H1 (cell line): ENCODE measurements at regions not wholly inside any gene's neighbourhood (a gene's known extent, or its start where the extent isn't known, plus 50 kb on each side); places are given as distances from the start of the nearest gene placed in this dataset.

Experiments used
- CTCF ChIA-PET: fragments of 300-600 bp; sonication (Branson Sonifier 250); formaldehyde crosslinking; loops from one replicate; lab custom pipeline; 2021; ENCODE audit not compliant: partially characterized antibody; lab: Charles Lee
- POLR2A ChIA-PET: fragments of 300-600 bp; sonication (Branson Sonifier 250); formaldehyde crosslinking; loops from one replicate; lab custom pipeline; 2021; ENCODE audit warnings: inconsistent platforms; ENCODE audit not compliant: partially characterized antibody; lab: Charles Lee
- DNase-seq, 2 experiments: peaks; one replicate each; pipeline versions ENCODE4 v3.0.0 to v3.0.0-alpha.2; 2010 to 2022; ENCODE audit warnings: low spot score in 2 of 2, low read depth in 1 of 2, mixed read lengths in 1 of 2
- FAIRE-seq: peaks from 2 replicates; lab custom pipeline; 2011; peaks lifted over from hg19 to GRCh38; lab: Jason Lieb, UNC
- H2AFZ ChIP-seq: 2 replicates; pipeline ENCODE4 v1.8.1; 2012; ENCODE audit warnings: low read length, inconsistent platforms
- H2AK5ac ChIP-seq: 2 replicates; pipeline ENCODE4 v1.6.1; 2013; ENCODE audit warnings: low read depth, low read length
- H2BK120ac ChIP-seq: replicated peaks from 2 replicates; pipeline ENCODE3; 2013; ENCODE audit warnings: low read depth, low read length, inconsistent platforms
- H2BK12ac ChIP-seq: 2 replicates; pipeline ENCODE4 v1.6.1; 2013; ENCODE audit warnings: low read depth, low read length
- H2BK15ac ChIP-seq: 2 replicates; pipeline ENCODE4 v1.6.1; 2013; ENCODE audit warnings: low read length
- H2BK20ac ChIP-seq: 2 replicates; pipeline ENCODE4 v1.6.1; 2013; ENCODE audit warnings: low read length
- H2BK5ac ChIP-seq: 2 replicates; pipeline ENCODE4 v1.6.1; 2013; ENCODE audit warnings: low read depth, low read length
- H3K14ac ChIP-seq: 2 replicates; pipeline ENCODE4 v1.6.1; 2013; ENCODE audit warnings: inconsistent platforms; ENCODE audit not compliant: insufficient read length
- H3K18ac ChIP-seq: 2 replicates; pipeline ENCODE4 v1.6.1; 2013; ENCODE audit warnings: low read length; ENCODE audit errors: extremely low read depth
- H3K23ac ChIP-seq: 2 replicates; pipeline ENCODE4 v1.6.1; 2013; ENCODE audit warnings: inconsistent platforms; ENCODE audit not compliant: insufficient read length
- H3K23me2 ChIP-seq: 2 replicates; pipeline ENCODE4 v1.6.1; 2013; ENCODE audit warnings: low read depth, low read length
- H3K27ac ChIP-seq: 2 replicates; pipeline ENCODE4 v1.6.1; 2011; ENCODE audit warnings: low read depth, low read length, inconsistent platforms
- H3K27me3 ChIP-seq, 4 experiments: replicated peaks in 1 of 4; 1 replicate in 1 of 4; 2 replicates in 3 of 4; pipeline versions ENCODE4 v1.6.1 to v1.8.1; 2011 to 2013; ENCODE audit warnings: low read length in 3 of 4, mild to moderate bottlenecking in 3 of 4, inconsistent platforms in 2 of 4, mixed read lengths in 2 of 4, moderate library complexity in 1 of 4; ENCODE audit not compliant: control insufficient read depth in 3 of 4, insufficient read depth in 3 of 4; ENCODE audit errors: extremely low read depth in 1 of 4
- H3K36me3 ChIP-seq, 4 experiments: 2 replicates each; pipeline versions ENCODE4 v1.6.1 to v1.8.1; 2011 to 2013; ENCODE audit warnings: mild to moderate bottlenecking in 4 of 4, low read length in 3 of 4, moderate library complexity in 2 of 4, control low read depth in 1 of 4, inconsistent platforms in 1 of 4; ENCODE audit not compliant: insufficient read depth in 4 of 4, control insufficient read depth in 2 of 4
- H3K4ac ChIP-seq: replicated peaks from 2 replicates; pipeline ENCODE3; 2013; ENCODE audit warnings: low read length, low read depth, mixed read lengths, inconsistent platforms; ENCODE audit not compliant: insufficient read length
- H3K4me1 ChIP-seq, 4 experiments: replicated peaks in 1 of 4; 1 replicate in 1 of 4; 2 replicates in 3 of 4; pipeline versions ENCODE4 v1.6.1 to v1.8.1; 2011 to 2013; ENCODE audit warnings: low read length in 3 of 4, inconsistent platforms in 2 of 4, mixed read lengths in 1 of 4; ENCODE audit not compliant: insufficient read depth in 4 of 4, control insufficient read depth in 3 of 4
- H3K4me2 ChIP-seq, 2 experiments: 2 replicates each; pipeline versions ENCODE4 v1.6.1 to v1.8.1; 2011 to 2013; ENCODE audit warnings: low read depth in 2 of 2, low read length in 2 of 2, control low read depth in 1 of 2, inconsistent platforms in 1 of 2, mild to moderate bottlenecking in 1 of 2; ENCODE audit not compliant: insufficient read depth in 1 of 2
- H3K4me3 ChIP-seq, 4 experiments: fragments of 200-600, 300-600 bp in 1 of 4; sonication (generic), shearing (Covaris generic), sonication (Bioruptor Twin) in 1 of 4; 2 replicates each; pipeline versions ENCODE4 v1.5.1 to v1.8.1; 2011 to 2016; ENCODE audit warnings: low read length in 4 of 4, low read depth in 3 of 4, control low read depth in 2 of 4, inconsistent platforms in 2 of 4, mild to moderate bottlenecking in 2 of 4, mixed read lengths in 1 of 4, moderate library complexity in 1 of 4; ENCODE audit not compliant: insufficient read depth in 2 of 4; ENCODE audit errors: extremely low read depth in 1 of 4
- H3K56ac ChIP-seq: replicated peaks from 2 replicates; pipeline ENCODE3; 2013; ENCODE audit warnings: low read depth, mild to moderate bottlenecking, mixed read lengths, low read length, inconsistent platforms; ENCODE audit not compliant: insufficient read length
- H3K79me1 ChIP-seq: 2 replicates; pipeline ENCODE4 v1.6.1; 2013; ENCODE audit warnings: low read depth, low read length, control low read depth
- H3K79me2 ChIP-seq, 2 experiments: 2 replicates each; pipeline versions ENCODE4 v1.6.1 to v1.8.1; 2012 to 2013; ENCODE audit warnings: low read length in 2 of 2, mild to moderate bottlenecking in 2 of 2, inconsistent platforms in 1 of 2; ENCODE audit not compliant: insufficient read depth in 2 of 2, control insufficient read depth in 1 of 2
- H3K9ac ChIP-seq, 4 experiments: replicated peaks in 1 of 4; 1 replicate in 1 of 4; 2 replicates in 3 of 4; pipeline versions ENCODE4 v1.6.1 to v1.8.1; 2011 to 2013; ENCODE audit warnings: low read depth in 3 of 4, low read length in 3 of 4, control low read depth in 2 of 4, mild to moderate bottlenecking in 2 of 4, moderate library complexity in 2 of 4, inconsistent platforms in 1 of 4; ENCODE audit errors: extremely low read depth in 1 of 4
- H3K9me3 ChIP-seq, 2 experiments: 2 replicates each; pipeline versions ENCODE4 v1.6.1 to v1.8.1; 2012 to 2013; ENCODE audit warnings: mild to moderate bottlenecking in 2 of 2, moderate library complexity in 2 of 2, control low read depth in 1 of 2, inconsistent platforms in 1 of 2, low read depth in 1 of 2, low read length in 1 of 2, mixed read lengths in 1 of 2; ENCODE audit not compliant: insufficient read depth in 2 of 2
- H4K20me1 ChIP-seq, 2 experiments: replicated peaks in 1 of 2; 2 replicates each; pipeline versions ENCODE3 to v1.8.1; 2011 to 2013; ENCODE audit warnings: inconsistent platforms in 2 of 2, low read length in 2 of 2, mild to moderate bottlenecking in 1 of 2; ENCODE audit not compliant: insufficient read depth in 2 of 2, control insufficient read depth in 1 of 2
- H4K5ac ChIP-seq: 2 replicates; pipeline ENCODE4 v1.6.1; 2013; ENCODE audit warnings: low read length, low read depth, mixed read lengths, inconsistent platforms; ENCODE audit not compliant: insufficient read length
- H4K8ac ChIP-seq: 2 replicates; pipeline ENCODE4 v1.8.0; 2013; ENCODE audit warnings: mild to moderate bottlenecking, moderate library complexity, low read length, inconsistent platforms; ENCODE audit not compliant: insufficient read depth; ENCODE audit errors: extremely low read depth
- H4K91ac ChIP-seq: replicated peaks from 2 replicates; pipeline ENCODE3; 2013; ENCODE audit warnings: low read length, mixed read lengths, inconsistent platforms; ENCODE audit not compliant: insufficient read length
- CBX8 ChIP-seq: fragments of 300-800, 300-1000 bp; sonication (generic); IDR thresholded peaks from 2 replicates; pipeline ENCODE4 v1.7.1; 2016; ENCODE audit warnings: low read depth, low read length, borderline replicate concordance
- CEBPB ChIP-seq: IDR thresholded peaks from 2 replicates; pipeline ENCODE4 v1.6.1; 2012; ENCODE audit warnings: low read depth, low read length
- CHD2 ChIP-seq: IDR thresholded peaks from 2 replicates; pipeline ENCODE4 v1.6.1; 2012; ENCODE audit warnings: low read length, improper control_type of control experiment
- EZH2 ChIP-seq: fragments of 200-600 bp; sonication (generic); IDR thresholded peaks from 2 replicates; pipeline ENCODE4 v1.7.1; 2012; ENCODE audit warnings: low read depth, mild to moderate bottlenecking, moderate library complexity, low read length, inconsistent platforms; ENCODE audit not compliant: severe bottlenecking
- GABPA ChIP-seq: IDR thresholded peaks from 2 replicates; pipeline ENCODE4 v1.6.1; 2011; ENCODE audit warnings: mild to moderate bottlenecking, low read length, moderate library complexity, borderline replicate concordance; ENCODE audit not compliant: insufficient read depth
- JUND ChIP-seq: IDR thresholded peaks from 2 replicates; pipeline ENCODE4 v1.6.1; 2011; ENCODE audit warnings: mild to moderate bottlenecking, improper control_type of control experiment, low read length
- MAX ChIP-seq: IDR thresholded peaks from 2 replicates; pipeline ENCODE4 v1.6.1; 2012; ENCODE audit warnings: inconsistent platforms
- POLR2A ChIP-seq, 2 experiments: IDR thresholded peaks; 1 replicate in 1 of 2; 2 replicates in 1 of 2; pipeline ENCODE4 v1.6.1; 2011; ENCODE audit warnings: low read depth in 2 of 2, low read length in 2 of 2, mild to moderate bottlenecking in 2 of 2; ENCODE audit errors: control extremely low read depth in 1 of 2
- RFX5 ChIP-seq: IDR thresholded peaks from 2 replicates; pipeline ENCODE4 v1.6.1; 2011; ENCODE audit warnings: low read depth, low read length, improper control_type of control experiment, borderline replicate concordance
- RXRA ChIP-seq: IDR thresholded peaks from 2 replicates; pipeline ENCODE4 v1.6.1; 2011; ENCODE audit warnings: low read depth, mild to moderate bottlenecking, low read length, moderate library complexity; ENCODE audit not compliant: insufficient read depth
- SAP30 ChIP-seq: fragments of 300-600 bp; sonication (generic); IDR thresholded peaks from 2 replicates; pipeline ENCODE4 v1.7.1; 2012; ENCODE audit warnings: low read length, moderate library complexity, mild to moderate bottlenecking, inconsistent platforms; ENCODE audit not compliant: insufficient read depth, insufficient replicate concordance
- SRF ChIP-seq: IDR thresholded peaks from 2 replicates; pipeline ENCODE4 v1.6.1; 2011; ENCODE audit warnings: mild to moderate bottlenecking, low read depth, low read length, moderate library complexity
- TAF1 ChIP-seq: IDR thresholded peaks from 2 replicates; pipeline ENCODE4 v1.6.1; 2011; ENCODE audit warnings: mild to moderate bottlenecking, low read depth, low read length
- ZNF274 ChIP-seq: IDR thresholded peaks from 2 replicates; pipeline ENCODE4 v1.7.0; 2012; ENCODE audit warnings: low read length, borderline replicate concordance; ENCODE audit errors: extremely low read depth
- WGBS, 2 experiments: shearing (Covaris generic) in 1 of 2; methylation state at CpG; one replicate each; pipeline versions ENCODE4 v1.1.6 to v1.1.7; 2013 to 2015; ENCODE audit warnings: low lambda C conversion rate in 2 of 2, mixed read lengths in 2 of 2, inconsistent platforms in 1 of 2, low coverage in 1 of 2, missing lambda C conversion rate in 1 of 2; ENCODE audit not compliant: insufficient replicate concordance in 2 of 2, insufficient coverage in 1 of 2, insufficient read length in 1 of 2; ENCODE audit errors: extremely low coverage in 1 of 2, missing lambda C conversion rate in 1 of 2; 5-methylcytosine and 5-hydroxymethylcytosine counted together

DNA sequence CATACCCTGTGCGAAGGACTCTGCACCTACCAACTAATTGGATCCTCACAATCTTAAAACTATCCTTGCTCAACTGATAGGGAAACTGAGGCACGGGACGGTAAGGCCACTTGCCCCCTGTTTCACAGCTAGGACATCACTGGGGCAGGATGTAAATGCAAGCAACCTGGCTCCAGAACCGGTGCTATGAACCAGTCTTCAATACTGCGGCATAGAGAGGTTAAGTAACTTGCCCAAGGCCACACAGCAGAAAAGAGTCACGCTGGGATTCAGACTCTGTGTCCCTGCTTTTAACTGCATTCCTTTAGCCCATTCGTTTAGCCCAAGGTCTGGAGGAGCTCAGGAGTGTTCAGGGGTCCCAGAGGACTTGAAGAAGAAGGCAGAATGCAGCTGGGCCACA lies 76.1 kb downstream of the NCOR2 start:
- FAIRE-seq, result no peak

More for the DNA sequence above, 76.1 kb downstream of the NCOR2 start:
- no peak for TF ChIP-seq CBX8
- no peak for TF ChIP-seq EZH2
- no peak for TF ChIP-seq MAX
- TF ChIP-seq TAF1, result no peak
- TF ChIP-seq GABPA, result no peak
- no peak for TF ChIP-seq CEBPB
- no peak for TF ChIP-seq ZNF274
- no peak for TF ChIP-seq SAP30
- no peak for TF ChIP-seq RFX5
- no peak for TF ChIP-seq POLR2A (IDR thresholded peaks at IDR 0.05; ENCODE audit: control extremely low read depth in 1 of 2, low read depth in 2 of 2, low read length in 2 of 2)
- no peak for TF ChIP-seq JUND
- no peak for TF ChIP-seq RXRA
- TF ChIP-seq CHD2, result no peak
- TF ChIP-seq SRF, result no peak
- Histone ChIP-seq H2AFZ (no peak overlapping the region), H3K4me1 (peaks cover 0 to 3% (median 0%) of the 10 kb centered on the region in 4 experiments; a peak in 3 of 7 replicates), H2AK5ac (no peak overlapping the region), H3K27ac (no peak overlapping the region), H2BK12ac (no peak overlapping the region), H3K14ac (no peak overlapping the region), H3K27me3 (no peaks in the 10 kb centered on the region), H3K9ac (no peak overlapping the region), H3K18ac (no peak overlapping the region), H3K36me3 (peaks cover 0 to 6% (median 1%) of the 10 kb centered on the region in 4 experiments; a peak in 3 of 8 replicates), H2BK20ac (no peak overlapping the region), H3K4ac (no peak overlapping the region), H2BK5ac (no peak overlapping the region; the same call in 1 of the 2 replicates), H3K4me3 (no peak overlapping the region), H4K91ac (no peak overlapping the region), H3K79me1 (peaks cover 17% of the 10 kb centered on the region; the same call in 1 of the 2 replicates), H3K56ac (no peak overlapping the region), H2BK120ac (no peak overlapping the region), H3K79me2 (peaks cover 0 to 97% of the 10 kb centered on the region in 2 experiments; a peak in 3 of 4 replicates), H3K9me3 (no peaks in the 10 kb centered on the region), H4K20me1 (peaks cover 11 to 26% of the 10 kb centered on the region in 2 experiments), H3K23me2 (no peaks in the 10 kb centered on the region), H2BK15ac (no peak overlapping the region), H3K23ac (no peak overlapping the region), H4K5ac (no peak overlapping the region), H4K8ac (no peak overlapping the region), H3K4me2 (no peak overlapping the region)
- 86% methylated on average over 7 of the region's 7 CpGs; no CpG with 5 or more reads in 1 of the 2 experiments for WGBS, 2 experiments
- no peak for DNase-seq
- CTCF ChIA-PET, result interaction anchor here (1.2 to 4.2 kb wide), 4 partner anchors 9 to 72 kb away, joined by 3 to 25 read pairs (median 4); no protein-coding TSS in a partner anchor
- POLR2A ChIA-PET, result interaction anchor here (0.6 to 1.1 kb wide), 2 partner anchors 9 to 99 kb away, joined by 3 to 4 read pairs; no protein-coding TSS in a partner anchor
